GM23338 (cell line): ENCODE measurements at regions not wholly inside any gene's neighbourhood (a gene's known extent, or its start where the extent isn't known, plus 50 kb on each side); places are given as distances from the start of the nearest gene placed in this dataset.
A peak's percentile ranks its signal among the peaks of the same experiment; 100 is the strongest.

ENCODE experiments used
- ATAC-seq: fragments of 200-7000 bp; cut with Tn5 transposase; 3 replicates; pipeline ENCODE4 v1.9.1; 2020
- DNase-seq: peaks from one replicate; pipeline ENCODE4 v3.0.0-alpha.2; 2015; ENCODE audit warnings: low spot score
- H2AFZ ChIP-seq: fragments of 200-600 bp; sonication (generic); 2 replicates; pipeline ENCODE4 v1.8.0; 2016; ENCODE audit warnings: antibody characterized with exemption, mild to moderate bottlenecking, moderate library complexity
- H3F3A ChIP-seq: fragments of 200-600 bp; sonication (generic); replicated peaks from 2 replicates; pipeline ENCODE4 v1.8.0; 2017; ENCODE audit warnings: antibody characterized with exemption, mixed run types, low read depth
- H3K27ac ChIP-seq: fragments of 200-600 bp; sonication (generic); 2 replicates; pipeline ENCODE4 v1.6.1; 2016; ENCODE audit warnings: low read depth
- H3K27me3 ChIP-seq: fragments of 200-600 bp; sonication (generic); 2 replicates; pipeline ENCODE4 v1.8.0; 2016; ENCODE audit warnings: mild to moderate bottlenecking, mixed run types, moderate library complexity; ENCODE audit not compliant: insufficient read depth
- H3K36me3 ChIP-seq: fragments of 200-600 bp; sonication (generic); 2 replicates; pipeline ENCODE4 v1.8.0; 2016; ENCODE audit warnings: mild to moderate bottlenecking; ENCODE audit not compliant: insufficient read depth
- H3K4me1 ChIP-seq: fragments of 200-600 bp; sonication (generic); 2 replicates; pipeline ENCODE4 v1.8.0; 2016; ENCODE audit warnings: mild to moderate bottlenecking, moderate library complexity; ENCODE audit not compliant: insufficient read depth
- H3K4me2 ChIP-seq: fragments of 200-600 bp; sonication (generic); 2 replicates; pipeline ENCODE4 v1.7.1; 2017; ENCODE audit warnings: mixed run types
- H3K4me3 ChIP-seq: fragments of 200-600 bp; sonication (generic); 2 replicates; pipeline ENCODE4 v1.6.1; 2016; ENCODE audit warnings: mixed run types
- H3K79me2 ChIP-seq: fragments of 200-600 bp; sonication (generic); replicated peaks from 2 replicates; pipeline ENCODE4 v1.8.0; 2017; ENCODE audit warnings: mild to moderate bottlenecking; ENCODE audit not compliant: insufficient read depth
- H3K9me2 ChIP-seq: fragments of 200-600 bp; sonication (generic); 2 replicates; pipeline ENCODE4 v1.8.0; 2017; ENCODE audit not compliant: insufficient read depth
- H4K20me1 ChIP-seq: fragments of 200-600 bp; sonication (generic); replicated peaks from 2 replicates; pipeline ENCODE4 v1.8.0; 2017; ENCODE audit warnings: mild to moderate bottlenecking; ENCODE audit not compliant: insufficient read depth
- H3K27ac Mint-ChIP-seq: 2 replicates; pipeline ENCODE4 v1.8.0; 2020; ENCODE audit warnings: inconsistent platforms, mild to moderate bottlenecking, moderate library complexity, mixed read lengths
- H3K27me3 Mint-ChIP-seq: 3 replicates; pipeline ENCODE4 v1.8.0; 2022; ENCODE audit warnings: low read depth, mild to moderate bottlenecking, moderate library complexity, mixed read lengths, inconsistent platforms; ENCODE audit not compliant: insufficient read depth, poor library complexity
- H3K36me3 Mint-ChIP-seq: 3 replicates; pipeline ENCODE4 v1.8.0; 2021; ENCODE audit warnings: low read depth, mild to moderate bottlenecking, inconsistent platforms, moderate library complexity, mixed read lengths
- H3K4me1 Mint-ChIP-seq: 3 replicates; pipeline ENCODE4 v1.8.0; 2020; ENCODE audit warnings: mild to moderate bottlenecking, inconsistent platforms, mixed read lengths
- H3K4me3 Mint-ChIP-seq: 3 replicates; pipeline ENCODE4 v1.8.0; 2021; ENCODE audit warnings: moderate library complexity, mild to moderate bottlenecking, inconsistent platforms, mixed read lengths
- H3K9me3 Mint-ChIP-seq: 3 replicates; pipeline ENCODE4 v1.8.0; 2020; ENCODE audit warnings: moderate library complexity, mild to moderate bottlenecking, inconsistent platforms, mixed read lengths
- CREB1 ChIP-seq: fragments of 250-450 bp; sonication (Bioruptor Pico); IDR thresholded peaks from 2 replicates; pipeline ENCODE4 v1.5.0; 2020; ENCODE audit warnings: low read depth, mild to moderate bottlenecking, moderate library complexity
- ETS1 ChIP-seq: IDR thresholded peaks from 2 replicates; pipeline ENCODE4 v1.6.1; 2016; ENCODE audit warnings: antibody characterized with exemption
- EZH2 ChIP-seq: fragments of 200-600 bp; sonication (generic); IDR thresholded peaks from one replicate; pipeline ENCODE4 v1.8.0; 2017; ENCODE audit warnings: antibody characterized with exemption, mild to moderate bottlenecking, low read depth; ENCODE audit not compliant: unreplicated experiment
- EZH2phosphoT487 ChIP-seq: fragments of 200-600 bp; sonication (generic); IDR thresholded peaks from one replicate; pipeline ENCODE4 v1.8.1; 2018; ENCODE audit warnings: antibody characterized with exemption; ENCODE audit not compliant: unreplicated experiment
- JUNB ChIP-seq: IDR thresholded peaks from one replicate; pipeline ENCODE4 v1.6.1; 2016; ENCODE audit warnings: antibody characterized with exemption; ENCODE audit not compliant: unreplicated experiment
- NANOG ChIP-seq: IDR thresholded peaks from 2 replicates; pipeline ENCODE4 v1.6.1; 2016; ENCODE audit warnings: antibody characterized with exemption, borderline replicate concordance
- POLR2AphosphoS5 ChIP-seq: IDR thresholded peaks from 2 replicates; pipeline ENCODE4 v1.6.1; 2016; ENCODE audit warnings: antibody characterized with exemption, low read depth
- REST ChIP-seq: IDR thresholded peaks from one replicate; pipeline ENCODE4 v1.6.1; 2018; ENCODE audit warnings: antibody characterized with exemption; ENCODE audit not compliant: unreplicated experiment
- STAT1 ChIP-seq: IDR thresholded peaks from one replicate; pipeline ENCODE4 v1.6.1; 2016; ENCODE audit warnings: antibody characterized with exemption; ENCODE audit not compliant: unreplicated experiment
- ZNF114 ChIP-seq: fragments of 250-450 bp; sonication (Bioruptor Pico); IDR thresholded peaks from 2 replicates; pipeline ENCODE4 v1.5.0; 2020; ENCODE audit warnings: mild to moderate bottlenecking, moderate library complexity
- ZNF331 ChIP-seq: fragments of 250-450 bp; sonication (Bioruptor Pico); IDR thresholded peaks from 2 replicates; pipeline ENCODE4 v1.5.0; 2020; ENCODE audit warnings: low read depth, mild to moderate bottlenecking, moderate library complexity
- ZNF462 ChIP-seq: fragments of 250-450 bp; sonication (Bioruptor Pico); IDR thresholded peaks from 2 replicates; pipeline ENCODE4 v1.5.0; 2020; ENCODE audit warnings: mild to moderate bottlenecking, moderate library complexity

GRCh38 chr9:3027210-3027609 is 183.3 kb upstream of the PUM3 start:
- H3K27me3 Mint-ChIP-seq: no peaks in the 10 kb centered on the region
- TF ChIP-seq CREB1 (CRISPR knock-in tag) (no peak), EZH2phosphoT487 (no peak), ZNF462 (no peak), REST (no peak), ETS1 (no peak), ZNF331 (no peak), ZNF114 (CRISPR knock-in tag) (no peak), EZH2 (no peak), POLR2AphosphoS5 (no peak), NANOG (no peak), JUNB (no peak), STAT1 (no peak)
- no peak overlapping the region for H3K4me3 ChIP-seq
- DNase-seq: no peak
- H3K9me2 ChIP-seq: no peaks in the 10 kb centered on the region
- no peaks in the 10 kb centered on the region for H3K36me3 Mint-ChIP-seq
- H3K27ac ChIP-seq: no peak overlapping the region
- no peaks in the 10 kb centered on the region for H3K27me3 ChIP-seq
- no peak overlapping the region for H3K4me2 ChIP-seq
- no peak overlapping the region for H3K27ac Mint-ChIP-seq
- no peaks in the 10 kb centered on the region for H3F3A ChIP-seq
- no peaks in the 10 kb centered on the region for H4K20me1 ChIP-seq
- H3K4me1 Mint-ChIP-seq: peaks cover 13% of the 10 kb centered on the region; the same call in 2 of the 3 replicates
- no peaks in the 10 kb centered on the region for H3K79me2 ChIP-seq
- H3K9me3 Mint-ChIP-seq: no peaks in the 10 kb centered on the region
- no peak overlapping the region for H3K4me3 Mint-ChIP-seq
- no peaks in the 10 kb centered on the region for H3K36me3 ChIP-seq
- no peaks in the 10 kb centered on the region; the same call in 1 of the 2 replicates for H3K4me1 ChIP-seq
- H2AFZ ChIP-seq: peak overlapping the region; percentile 81
- no peak for ATAC-seq
